HG02970 (cell line): ENCODE measurements at regions not wholly inside any gene's neighbourhood (a gene's known extent, or its start where the extent isn't known, plus 50 kb on each side); places are given as distances from the start of the nearest gene placed in this dataset.

ENCODE experiments used
- ATAC-seq: cut with Tn5 transposase; IDR thresholded peaks from one replicate; pipeline ENCODE4 v1.9.1; 2021; ENCODE audit warnings: mild to moderate bottlenecking, moderate library complexity, moderate number of reproducible peaks; ENCODE audit not compliant: unreplicated experiment, low FRiP score

DNA sequence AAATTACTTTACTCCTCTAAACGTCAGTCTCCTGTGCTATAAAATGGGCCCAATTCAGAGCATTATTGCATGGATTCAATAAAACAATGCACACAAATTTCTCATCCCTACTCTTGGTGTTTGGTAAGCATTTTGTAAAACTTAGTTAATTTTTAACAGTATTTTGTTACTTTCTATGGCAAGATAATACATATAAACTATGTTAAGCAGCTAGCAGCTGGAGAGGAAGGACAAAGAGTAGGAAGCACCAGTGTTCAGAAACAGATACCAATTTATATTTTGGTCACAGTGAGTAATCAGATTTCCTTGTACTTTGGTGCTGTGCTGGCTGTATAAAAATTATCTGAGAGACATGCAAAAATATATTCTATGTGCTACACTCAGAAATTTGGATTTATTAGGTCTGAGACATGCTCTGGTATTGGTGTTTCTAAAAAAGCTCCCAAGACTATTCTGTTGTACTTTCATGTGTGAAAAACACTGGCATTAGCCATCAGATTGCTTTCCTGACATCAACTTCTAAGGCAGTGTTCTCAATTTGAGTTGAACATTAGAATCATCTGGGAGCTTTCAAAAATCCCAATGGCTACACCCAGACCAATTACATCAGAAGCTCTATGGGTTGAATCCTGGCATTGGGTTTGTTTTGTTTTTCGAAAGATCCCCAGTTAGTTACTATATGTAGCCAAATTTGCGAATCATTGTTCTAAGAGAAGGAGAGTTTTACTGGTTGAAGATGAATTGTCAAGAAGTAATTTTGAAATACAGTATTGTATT, 100.3 kb upstream of the C1orf87 start:
- no peak for ATAC-seq

GRCh38 chr1:60173006-60173405, 99.4 kb upstream of the C1orf87 start:
- ATAC-seq: no peak

GRCh38 chr1:60171801-60172200, 98.2 kb upstream of the C1orf87 start:
- ATAC-seq: no peak

DNA sequence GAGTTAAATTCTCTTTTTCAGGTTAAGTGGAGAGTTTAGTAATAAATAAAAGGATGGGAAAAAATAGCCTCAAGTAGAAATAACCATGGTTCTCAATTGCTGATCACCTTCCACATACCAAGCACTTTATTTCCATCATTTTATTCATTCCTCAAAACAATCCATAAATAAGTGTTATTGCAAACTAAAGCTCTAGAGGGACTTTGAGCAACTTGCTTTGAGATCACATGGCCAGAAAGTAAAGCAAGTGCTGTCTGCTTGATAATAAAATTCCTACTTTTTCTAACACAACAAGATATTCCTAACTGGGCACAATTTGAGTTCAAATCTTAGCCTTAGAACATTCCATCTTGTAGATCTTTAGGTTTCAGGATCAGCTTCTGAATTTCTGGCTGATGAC, 97.1 kb upstream of the C1orf87 start:
- no peak for ATAC-seq

GRCh38 chr1:60169206-60169605, 95.6 kb upstream of the C1orf87 start:
- no peak for ATAC-seq

- ATAC-seq: no peak
These were observed 89.4 kb upstream of the C1orf87 start for GRCh38 chr1:60162936-60163335.

GRCh38 chr1:60160141-60160540, 86.6 kb upstream of the C1orf87 start:
- no peak for ATAC-seq

- ATAC-seq: no peak
These were observed 82.8 kb upstream of the C1orf87 start for GRCh38 chr1:60156371-60156770.

DNA sequence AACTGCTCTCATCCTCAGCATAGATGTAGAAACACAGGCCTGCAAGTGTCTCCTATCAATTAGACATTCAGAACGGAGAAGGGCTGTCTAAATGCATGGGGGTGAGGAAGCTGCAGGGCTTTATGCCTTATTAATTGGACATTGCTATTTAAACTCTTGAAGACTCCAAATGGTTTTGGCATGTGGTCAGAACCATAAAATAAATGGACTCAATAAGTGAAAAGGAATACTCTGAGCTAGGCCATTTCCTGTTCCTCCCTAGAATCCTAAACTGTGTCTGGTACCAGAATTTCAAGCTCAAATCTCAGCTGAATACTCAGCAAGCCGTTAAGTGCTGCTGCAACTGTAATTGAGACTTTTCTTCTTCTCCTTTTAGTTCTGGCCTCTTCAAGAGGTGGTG, 80.4 kb upstream of the C1orf87 start:
- ATAC-seq: no peak

DNA sequence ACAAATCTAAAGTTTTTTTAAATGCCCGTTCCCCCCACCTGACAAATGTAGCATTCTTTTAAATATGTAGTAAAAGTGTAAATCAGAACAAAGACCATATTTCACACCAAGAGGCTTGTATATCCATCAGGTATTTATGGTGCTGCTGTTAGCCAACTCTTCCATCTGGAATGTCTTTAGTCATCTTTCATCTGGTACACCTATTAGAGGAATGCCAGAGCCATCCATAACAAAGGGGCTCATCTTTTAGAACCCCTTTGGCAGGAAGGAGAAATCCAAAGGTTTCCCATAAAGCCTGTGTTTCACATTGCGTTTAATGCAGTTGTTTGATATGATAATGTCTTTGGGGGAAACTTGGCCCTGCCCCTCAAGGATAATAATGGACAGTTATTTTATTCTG, 79.3 kb upstream of the C1orf87 start:
- no peak for ATAC-seq

DNA sequence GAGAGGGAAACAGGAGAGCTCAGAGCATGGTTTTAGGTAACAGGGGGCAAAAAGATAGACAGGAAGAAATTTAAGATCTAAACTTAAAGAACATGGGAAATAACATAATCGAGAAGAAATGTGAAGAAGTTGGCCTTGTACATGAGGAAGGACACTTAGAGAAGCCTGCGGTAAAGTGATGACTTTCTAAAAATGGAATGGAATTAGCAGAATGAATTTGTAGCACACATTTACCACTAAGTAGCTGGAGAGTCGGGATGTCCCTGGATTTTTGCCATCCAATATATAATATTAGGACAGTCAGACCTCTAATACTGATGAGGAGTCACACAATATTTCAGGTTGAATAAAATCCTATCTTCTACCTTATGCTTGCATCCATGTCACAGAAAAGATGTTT, 77.7 kb upstream of the C1orf87 start:
- ATAC-seq: no peak

- no peak for ATAC-seq
These were observed 75.7 kb upstream of the C1orf87 start for GRCh38 chr1:60149251-60149650.

GRCh38 chr1:60146884-60147283, 73.3 kb upstream of the C1orf87 start:
- no peak for ATAC-seq

GRCh38 chr1:60145771-60146170, 72.2 kb upstream of the C1orf87 start:
- no peak for ATAC-seq

DNA sequence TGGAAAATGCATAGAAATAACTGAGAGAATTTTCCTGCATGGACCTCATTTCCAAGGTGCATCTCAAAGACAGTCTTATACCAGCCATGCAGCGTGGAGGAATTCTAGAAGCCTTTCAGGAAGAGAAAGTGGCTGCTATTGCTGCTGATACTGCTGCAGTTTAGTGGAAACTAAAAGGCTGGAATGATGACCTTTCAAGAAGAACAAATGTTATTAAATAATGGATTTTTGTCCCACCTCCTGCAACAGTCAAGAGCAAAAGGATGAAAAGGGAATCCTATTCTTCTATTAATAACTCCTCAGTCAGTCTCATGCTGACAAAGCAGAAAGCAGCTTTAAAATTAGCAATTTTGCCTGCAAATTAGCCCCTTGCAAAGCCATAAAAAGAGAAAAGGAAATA, 68.2 kb upstream of the C1orf87 start:
- ATAC-seq: no peak

DNA sequence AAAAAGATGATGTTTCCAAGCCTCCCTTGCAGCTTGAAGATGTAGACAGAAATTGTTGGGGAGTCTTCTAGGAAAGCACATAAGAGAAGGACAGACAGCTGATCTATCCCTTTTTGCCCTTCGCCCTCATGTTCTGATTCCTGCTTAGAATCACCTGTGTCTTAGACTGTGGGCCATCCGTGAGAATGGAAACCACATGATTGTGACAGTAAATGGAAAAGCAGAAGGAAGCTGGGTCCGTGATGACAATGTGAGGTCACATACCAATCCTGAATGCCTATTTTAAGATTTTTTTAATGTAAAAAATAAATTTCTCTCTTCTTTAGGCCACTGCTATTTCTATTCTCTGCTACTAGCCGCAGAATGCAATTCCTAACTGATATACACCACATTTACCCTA, 67.7 kb upstream of the C1orf87 start:
- ATAC-seq: no peak

GRCh38 chr1:60137406-60137805, 63.8 kb upstream of the C1orf87 start:
- no peak for ATAC-seq

DNA sequence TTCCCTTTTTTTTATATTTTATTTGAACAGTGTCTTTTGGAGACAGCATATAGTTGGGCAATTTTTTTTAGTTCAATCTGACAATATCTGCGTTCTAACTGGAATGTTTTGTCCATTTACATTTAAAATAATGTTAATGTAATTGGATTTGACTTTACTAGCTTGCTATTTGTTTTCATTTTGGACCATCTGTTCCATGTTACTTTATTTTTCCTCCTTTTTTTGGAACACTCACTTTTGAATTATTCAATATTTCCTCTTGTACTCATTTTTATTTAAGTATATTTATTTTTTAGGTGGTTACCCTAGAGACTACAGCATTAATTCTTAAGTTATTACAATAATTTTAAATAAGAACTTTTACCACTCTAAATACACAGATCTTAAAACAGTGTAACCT, 62.8 kb upstream of the C1orf87 start:
- ATAC-seq: no peak

- no peak for ATAC-seq
These were observed 61.1 kb upstream of the C1orf87 start for GRCh38 chr1:60134716-60135115.

GRCh38 chr1:60133848-60134247, 60.3 kb upstream of the C1orf87 start:
- ATAC-seq: no peak

GRCh38 chr1:60133000-60133673, 59.6 kb upstream of the C1orf87 start:
- no peak for ATAC-seq

GRCh38 chr1:60132108-60132507, 58.5 kb upstream of the C1orf87 start:
- no peak for ATAC-seq
